ENCODE measurements at regions not wholly inside any gene's neighbourhood (a gene's known extent, or its start where the extent isn't known, plus 50 kb on each side); places are given as distances from the start of the nearest gene placed in this dataset.
"Not testable (repeated sequence)": the region's sequence is repeated elsewhere in the genome, so short reads cannot be mapped to it uniquely, and the experiment has no call there.

- intact Hi-C loops (cut with DNase I) = no loop called here
- no peak for DNase-seq (ENCODE audit: low spot score)
Measured at GRCh38 chr20:7137395-7138151, 370.1 kb downstream of the BMP2 start.

- intact Hi-C loops (cut with DNase I) = no loop called here
- no peak for DNase-seq (ENCODE audit: low spot score)
Measured at GRCh38 chr20:7144464-7144863, 377.0 kb downstream of the BMP2 start.

DNA sequence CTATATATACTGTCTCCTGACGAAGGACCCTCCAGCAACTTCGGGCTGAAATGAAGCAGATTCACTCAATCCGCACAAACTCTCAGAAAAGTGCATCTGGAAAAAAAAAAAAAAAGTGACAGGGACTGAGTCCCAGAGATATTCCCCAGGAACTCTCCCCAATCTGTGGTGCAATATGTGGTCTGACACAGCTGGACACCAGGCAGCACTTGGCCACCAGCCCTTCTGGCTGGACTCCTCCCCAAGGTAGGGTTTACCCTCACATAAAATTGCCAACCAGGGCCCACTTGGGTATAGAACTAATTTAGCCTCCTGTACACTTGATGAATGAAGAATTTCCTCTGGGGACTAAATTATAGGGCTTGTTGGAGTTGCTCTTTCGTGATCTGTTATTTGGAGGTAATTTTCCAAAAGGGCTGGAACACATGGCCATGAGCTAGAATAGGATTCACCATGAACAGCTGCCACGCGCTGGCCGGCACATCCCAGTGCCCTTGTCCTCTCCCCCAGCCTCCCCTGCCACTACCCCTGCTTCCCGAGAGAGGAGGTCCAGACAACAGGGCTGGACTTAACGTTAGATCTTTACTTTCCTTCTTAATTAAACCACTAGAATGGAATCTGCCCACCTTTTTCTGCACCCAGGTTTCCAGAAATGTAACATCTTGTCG, 379.2 kb downstream of the BMP2 start:
- no peak for DNase-seq (ENCODE audit: low spot score)
- intact Hi-C loops (cut with DNase I) = no loop called here

GRCh38 chr20:7147220-7147601, 379.7 kb downstream of the BMP2 start:
- no peak for DNase-seq (ENCODE audit: low spot score)

GRCh38 chr20:7151676-7152470, 384.4 kb downstream of the BMP2 start:
- intact Hi-C loops (cut with DNase I) = no loop called here
- no peak for DNase-seq (ENCODE audit: low spot score)

More at GRCh38 chr20:7147220-7147601, 379.7 kb downstream of the BMP2 start:
- intact Hi-C loops (cut with DNase I) = no loop called here

- intact Hi-C loops (cut with DNase I) = loop anchor here (5.0 kb wide), 1 partner anchor 43 kb away; no protein-coding TSS in a partner anchor
- no peak for DNase-seq (ENCODE audit: low spot score)
Measured at GRCh38 chr20:7155282-7155681, 387.8 kb downstream of the BMP2 start.

- DNase-seq (ENCODE audit: low spot score) = no peak
- intact Hi-C loops (cut with DNase I) = loop anchor here (5.0 kb wide), 1 partner anchor 43 kb away; no protein-coding TSS in a partner anchor
Measured at GRCh38 chr20:7155794-7156193, 388.3 kb downstream of the BMP2 start.

DNA sequence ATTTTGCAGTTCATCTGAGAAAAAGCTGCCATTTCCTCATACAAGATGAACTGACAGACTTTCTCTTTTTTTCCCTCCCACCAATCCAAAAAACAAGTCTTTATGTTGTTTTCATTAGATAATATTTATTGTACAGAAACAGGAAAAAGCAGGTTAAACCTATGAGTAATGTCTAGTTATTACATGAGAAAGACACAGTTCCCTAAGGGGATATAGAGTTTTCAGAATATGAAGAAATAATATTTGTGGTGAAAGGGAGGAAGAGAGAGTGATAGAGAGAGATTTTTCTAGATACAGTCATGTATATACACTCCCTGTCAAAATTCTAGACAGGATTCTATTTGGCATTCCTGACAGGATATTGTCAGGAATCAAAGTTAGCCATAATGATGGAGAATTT, 392.4 kb downstream of the BMP2 start:
- intact Hi-C loops (cut with DNase I) = loop anchor here (5.0 kb wide), 1 partner anchor 48 kb away; no protein-coding TSS in a partner anchor

GRCh38 chr20:7161690-7162089, 394.2 kb downstream of the BMP2 start:
- no peak for DNase-seq (ENCODE audit: low spot score)
- intact Hi-C loops (cut with DNase I) = no loop called here

More for the DNA sequence above, 392.4 kb downstream of the BMP2 start:
- no peak for DNase-seq (ENCODE audit: low spot score)

GRCh38 chr20:7171911-7172310, 404.4 kb downstream of the BMP2 start:
- DNase-seq (ENCODE audit: low spot score) = no peak
- intact Hi-C loops (cut with DNase I) = no loop called here

DNA sequence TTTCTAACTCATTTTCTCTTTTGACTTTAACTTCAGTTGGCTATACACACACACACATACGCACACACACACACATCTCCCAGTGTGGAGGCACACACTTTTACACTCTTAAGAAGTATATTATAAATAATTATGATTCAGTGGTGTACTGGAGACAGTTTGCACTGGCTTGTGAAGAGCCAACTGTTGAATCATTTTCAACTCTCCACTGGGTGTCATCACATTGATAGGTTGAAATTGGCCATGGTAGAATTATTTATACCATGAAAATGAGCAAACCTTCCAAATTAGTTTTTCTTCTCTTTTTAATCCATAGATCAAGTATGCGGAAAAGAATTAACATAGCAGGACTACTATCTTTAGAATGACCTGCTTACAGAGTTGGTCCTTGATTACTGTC, 407.1 kb downstream of the BMP2 start:
- intact Hi-C loops (cut with DNase I) = no loop called here
- DNase-seq (ENCODE audit: low spot score) = no peak

- intact Hi-C loops (cut with DNase I); DNase-seq (ENCODE audit: low spot score): not testable (repeated sequence)
Measured at GRCh38 chr20:7175827-7176226, 408.3 kb downstream of the BMP2 start.

GRCh38 chr20:7178004-7178403, 410.5 kb downstream of the BMP2 start:
- DNase-seq (ENCODE audit: low spot score) = no peak
- intact Hi-C loops (cut with DNase I) = no loop called here

DNA sequence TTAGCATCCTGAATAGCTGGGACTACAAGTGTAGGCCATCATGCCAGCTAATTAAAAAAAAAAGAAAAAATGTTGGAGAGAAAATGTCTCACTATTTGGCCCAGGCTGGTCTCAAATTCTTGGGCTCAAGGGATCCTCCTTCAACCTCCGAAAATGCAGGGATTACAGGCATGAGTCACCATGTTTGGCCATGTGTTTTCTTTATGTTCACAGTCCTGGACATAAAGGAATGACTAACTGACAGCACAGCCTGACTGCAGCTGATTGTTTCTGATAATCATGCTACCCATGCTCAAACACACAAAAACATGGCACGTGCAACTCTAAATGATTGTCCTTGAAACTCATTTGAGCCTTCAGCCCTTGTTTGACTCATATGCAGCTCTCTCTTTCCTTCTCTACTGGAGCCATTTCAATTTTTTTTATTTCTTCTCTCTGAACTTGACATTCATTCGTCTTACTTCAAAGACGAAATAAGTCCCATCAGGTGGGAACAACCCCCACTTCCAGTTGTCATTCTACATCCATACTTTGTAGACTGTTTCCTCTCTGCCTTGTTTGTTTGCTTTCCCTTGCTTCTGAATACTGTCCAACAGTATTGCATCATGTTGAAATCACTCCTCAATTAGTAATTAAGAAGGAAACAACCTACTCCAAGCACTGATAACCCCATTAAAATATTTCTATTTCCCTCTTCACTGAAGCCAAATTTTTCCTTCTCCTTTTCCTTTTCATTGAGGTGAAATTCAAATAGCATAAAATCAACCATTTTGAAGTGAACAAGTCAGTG, 413.0 kb downstream of the BMP2 start:
- no peak for DNase-seq (ENCODE audit: low spot score)
- intact Hi-C loops (cut with DNase I) = no loop called here

- no peak for DNase-seq (ENCODE audit: low spot score)
- intact Hi-C loops (cut with DNase I) = no loop called here
Measured at GRCh38 chr20:7189231-7189630, 421.7 kb downstream of the BMP2 start.

GRCh38 chr20:7193681-7194080, 426.2 kb downstream of the BMP2 start:
- DNase-seq (ENCODE audit: low spot score) = no peak
- intact Hi-C loops (cut with DNase I) = no loop called here

DNA sequence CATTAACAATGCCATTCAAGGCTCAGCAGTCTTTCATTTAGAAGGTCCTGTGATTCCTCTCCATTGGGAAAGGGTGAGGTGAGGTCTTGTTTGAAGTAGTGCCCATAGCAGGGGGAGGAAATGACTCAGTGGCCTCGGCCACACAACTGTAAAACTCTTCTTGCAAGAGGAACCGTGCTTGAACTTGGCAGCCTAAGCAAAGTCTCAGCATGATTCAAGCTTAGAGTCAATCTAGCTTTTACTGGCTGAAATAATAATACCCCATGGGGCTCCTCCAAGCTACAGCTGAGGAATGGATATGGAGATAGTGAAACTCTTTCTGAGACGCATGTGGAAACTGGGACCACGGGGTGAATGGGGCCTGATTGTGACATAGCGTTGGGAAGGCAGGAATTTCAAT, 428.2 kb downstream of the BMP2 start:
- intact Hi-C loops (cut with DNase I) = no loop called here
- DNase-seq (ENCODE audit: low spot score) = no peak

- intact Hi-C loops (cut with DNase I) = no loop called here
- no peak for DNase-seq (ENCODE audit: low spot score)
Measured at GRCh38 chr20:7196481-7196880, 429.0 kb downstream of the BMP2 start.

DNA sequence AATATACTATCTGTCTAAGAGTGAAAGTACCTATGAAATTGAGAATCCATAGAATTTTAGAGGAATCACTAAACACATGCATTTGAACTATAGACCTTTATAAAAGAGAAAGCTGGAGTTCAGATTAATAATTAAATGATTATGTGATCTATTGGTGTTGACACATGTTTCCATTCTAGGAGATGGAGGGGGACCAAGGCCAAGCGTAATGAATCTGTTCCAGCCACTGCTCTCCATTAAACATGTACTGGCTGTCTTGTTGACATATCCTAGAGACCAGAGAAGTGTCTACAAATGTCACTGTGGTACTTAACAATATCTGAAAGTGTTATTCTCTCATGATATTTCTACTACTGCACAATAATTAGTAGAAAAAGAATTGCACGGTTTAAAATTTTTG, 432.4 kb downstream of the BMP2 start:
- intact Hi-C loops (cut with DNase I) = no loop called here
- no peak for DNase-seq (ENCODE audit: low spot score)

All from cardiac septum (tissue), 1 donor.